ENCODE measurements at regions not wholly inside any gene's neighbourhood (a gene's known extent, or its start where the extent isn't known, plus 50 kb on each side); places are given as distances from the start of the nearest gene placed in this dataset.

GRCh38 chr9:85310573-85310972 lies 431.2 kb downstream of the AGTPBP1 start:
- TF ChIP-seq CTCF (IDR thresholded peaks at IDR 0.05; ENCODE audit: poor library complexity, severe bottlenecking) = no peak
- TF ChIP-seq POLR2AphosphoS5 (IDR thresholded peaks at IDR 0.05) = no peak
- TF ChIP-seq EP300 (conservative IDR thresholded peaks at IDR 0.05; ENCODE audit: poor library complexity, severe bottlenecking) = no peak
- TF ChIP-seq EZH2 (IDR thresholded peaks at IDR 0.05; ENCODE audit: borderline replicate concordance, insufficient read depth, low read length, poor library complexity, severe bottlenecking) = no peak
- TF ChIP-seq SMC3 (conservative IDR thresholded peaks at IDR 0.05; ENCODE audit: poor library complexity) = no peak
